Glomerular endothelial cell (primary cell): ENCODE measurements at regions not wholly inside any gene's neighbourhood (a gene's known extent, or its start where the extent isn't known, plus 50 kb on each side); places are given as distances from the start of the nearest gene placed in this dataset.

Source experiments
- DNase-seq: peaks from one replicate; pipeline ENCODE4 v3.0.0-alpha.2; 2011; ENCODE audit warnings: low read depth, low spot score; ENCODE audit errors: extremely low read depth

GRCh38 chr5:24353611-24354010 is 291.2 kb downstream of the CDH10 start:
- no peak for DNase-seq

GRCh38 chr5:24363789-24364481 is 280.8 kb downstream of the CDH10 start:
- DNase-seq = no peak

- no peak for DNase-seq
Observed at GRCh38 chr5:24364711-24365110, 280.1 kb downstream of the CDH10 start.

DNA sequence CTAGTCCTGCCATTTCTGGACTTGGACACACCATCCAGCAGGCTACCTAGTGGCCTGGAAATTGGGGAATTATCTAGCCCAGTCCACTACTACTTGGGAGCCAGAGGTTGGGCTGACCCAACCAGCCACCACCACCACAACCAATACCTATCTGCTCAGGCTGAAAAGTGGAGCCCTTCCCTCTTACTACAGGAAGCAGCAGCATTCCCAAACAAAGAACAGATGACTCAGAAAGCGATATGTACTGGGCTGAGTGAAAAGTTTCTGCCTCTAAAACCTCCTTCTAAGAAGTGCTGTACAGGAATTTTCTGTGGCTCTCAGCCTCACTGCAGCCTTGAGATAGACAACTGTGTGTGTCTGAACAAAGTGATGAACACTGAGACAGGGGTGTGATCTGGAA is 279.4 kb downstream of the CDH10 start:
- no peak for DNase-seq

DNA sequence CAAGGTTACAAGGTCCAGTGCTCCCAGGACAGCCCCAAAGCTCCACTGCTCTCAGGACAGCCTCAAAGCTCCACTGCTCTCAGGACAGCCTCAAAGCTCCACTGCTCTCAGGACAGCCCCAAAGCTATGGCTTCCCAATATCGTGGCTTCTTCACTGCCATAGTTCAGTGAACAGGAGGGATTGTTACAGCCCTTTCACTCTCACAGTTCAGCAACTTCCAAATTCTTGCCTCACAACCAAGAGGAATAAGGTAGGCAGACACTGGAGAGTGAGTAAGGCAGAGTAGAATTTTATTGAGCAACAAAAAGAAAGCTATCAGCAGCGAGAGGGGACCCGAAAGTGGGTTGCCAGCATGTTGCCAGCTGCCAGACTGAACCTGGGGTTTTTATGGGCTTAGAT is 277.6 kb downstream of the CDH10 start:
- DNase-seq = no peak

DNA sequence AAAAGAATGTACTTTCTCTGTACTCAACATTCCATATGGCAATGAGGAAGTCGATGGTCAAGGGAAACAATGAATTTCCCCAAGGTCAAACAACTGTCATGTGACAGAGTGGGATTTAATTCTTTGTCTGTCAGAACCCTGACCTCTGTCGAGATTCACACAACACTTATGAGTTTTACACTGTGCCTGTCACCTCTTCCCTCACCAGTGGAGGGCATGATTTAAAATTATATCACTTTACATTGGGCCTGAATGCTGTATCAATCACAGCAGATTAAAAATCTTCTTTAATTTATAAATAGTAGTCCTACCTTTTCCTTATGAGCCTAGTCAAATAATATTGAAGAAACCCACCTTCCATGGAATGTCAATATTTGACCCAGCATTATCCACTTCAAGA is 276.7 kb downstream of the CDH10 start:
- no peak for DNase-seq

DNA sequence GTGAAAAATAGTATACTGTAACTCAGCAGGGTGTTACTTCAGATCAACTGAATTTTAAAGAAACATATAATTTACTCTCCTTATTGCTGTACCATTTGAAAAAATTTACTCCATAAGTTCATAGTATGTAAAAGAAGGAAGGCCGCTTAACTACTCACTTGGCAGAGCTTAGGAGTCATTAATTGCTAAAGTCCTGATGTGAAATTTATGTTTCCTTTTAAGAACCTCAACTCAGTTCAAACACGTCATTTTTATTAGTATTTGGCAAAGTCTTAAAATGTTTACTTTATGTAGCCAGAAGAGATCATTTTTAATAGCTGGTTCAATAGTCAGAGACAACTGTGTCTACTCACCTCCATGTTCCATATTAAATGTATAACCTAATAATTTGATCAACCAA is 268.6 kb downstream of the CDH10 start:
- no peak for DNase-seq

DNA sequence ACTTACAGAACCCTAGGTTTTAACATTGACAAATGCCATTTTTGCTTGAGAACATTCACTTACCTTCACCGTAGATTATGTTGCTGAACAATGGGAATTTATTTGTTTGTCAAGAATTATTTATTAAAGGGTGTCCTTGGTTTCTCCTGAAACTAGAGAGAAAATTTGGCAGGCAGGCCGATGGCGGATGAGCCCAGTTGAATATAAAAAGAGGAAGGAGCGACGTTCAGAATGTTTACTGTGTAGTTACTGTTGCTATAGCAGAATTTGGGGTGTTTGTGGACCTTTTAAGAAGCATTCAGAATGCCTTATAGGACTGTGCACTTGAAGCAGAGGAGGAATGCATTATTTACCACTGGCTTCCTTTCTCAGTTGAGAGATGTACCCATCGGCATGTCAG is 268.2 kb downstream of the CDH10 start:
- DNase-seq = no peak

- DNase-seq = no peak
Observed at GRCh38 chr5:24381861-24382489, 262.8 kb downstream of the CDH10 start.

DNA sequence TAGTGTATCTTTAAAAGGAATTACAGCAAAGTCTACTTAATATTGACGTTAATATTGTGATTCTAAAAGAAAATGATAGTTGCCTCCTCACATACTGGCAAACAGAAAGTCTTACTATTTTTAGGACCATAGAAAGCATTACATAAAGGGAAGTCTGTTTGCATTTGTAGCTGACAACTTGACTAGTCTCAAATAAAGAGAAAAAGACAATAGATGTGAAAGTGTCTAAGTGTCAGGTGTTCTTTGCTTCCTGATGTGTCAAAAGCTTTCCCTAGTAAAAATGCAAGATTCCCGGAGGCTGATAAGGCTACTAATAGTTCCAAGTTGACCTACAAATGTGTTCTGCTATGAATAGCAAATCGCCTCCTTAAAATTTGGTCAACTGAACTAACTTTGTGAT is 259.7 kb downstream of the CDH10 start:
- no peak for DNase-seq

DNA sequence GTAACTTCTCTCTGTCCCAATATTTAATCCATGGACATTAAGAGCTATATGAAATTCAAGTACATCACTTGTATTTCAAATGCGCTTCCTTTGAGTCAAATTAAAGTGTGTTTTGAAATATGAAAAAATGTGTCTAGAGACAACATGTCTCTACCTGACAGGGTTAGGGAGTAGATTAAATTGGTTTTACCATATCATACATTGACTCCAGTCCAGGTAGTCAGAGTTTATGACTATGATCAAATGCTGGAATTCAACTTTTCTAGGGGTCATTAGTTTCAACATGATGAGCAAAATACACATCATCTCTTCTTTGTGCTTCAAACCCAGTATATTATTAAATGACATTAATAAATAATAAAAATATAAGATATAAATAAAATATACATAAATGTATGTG is 259.2 kb downstream of the CDH10 start:
- no peak for DNase-seq

DNA sequence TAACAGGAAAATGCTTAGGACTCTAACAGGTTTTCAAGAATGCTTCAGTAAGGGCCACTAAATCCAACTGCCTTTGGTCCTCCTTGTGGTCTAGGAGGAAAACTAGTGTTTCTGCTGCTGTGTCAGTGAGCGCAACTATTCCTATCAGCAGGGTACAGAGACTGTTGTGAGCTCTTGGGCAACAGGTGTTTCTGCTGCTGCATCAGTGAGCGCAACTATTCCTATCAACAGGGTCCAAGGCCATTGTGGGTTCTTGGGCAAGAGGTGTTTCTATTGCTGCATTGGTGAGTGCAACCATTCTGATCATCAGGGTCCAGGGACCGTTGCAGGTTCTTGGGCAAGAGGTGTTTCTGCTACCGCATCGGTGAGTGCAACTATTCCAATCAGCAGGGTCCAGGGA is 256.3 kb downstream of the CDH10 start:
- DNase-seq = no peak

- no peak for DNase-seq
Observed at GRCh38 chr5:24389968-24390367, 254.8 kb downstream of the CDH10 start.

DNA sequence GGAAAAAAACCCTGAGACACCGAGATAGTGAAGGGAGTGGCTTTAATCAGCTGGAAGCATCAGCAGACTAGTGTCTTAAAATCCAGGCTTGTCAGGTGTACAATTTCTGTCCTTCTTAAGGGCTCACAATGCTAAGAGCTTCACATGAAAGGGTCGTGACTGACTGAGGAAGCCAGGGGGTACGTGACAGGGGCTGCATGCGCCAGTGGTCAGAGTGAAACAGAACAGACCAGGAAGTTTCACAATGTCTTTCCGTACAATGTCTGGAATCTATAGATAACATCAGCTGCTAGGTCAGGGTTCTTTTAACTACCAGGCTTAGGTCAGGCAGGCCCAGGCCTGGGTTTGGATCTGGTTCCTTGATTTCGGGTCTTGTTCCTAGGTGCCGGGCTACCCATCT is 253.0 kb downstream of the CDH10 start:
- no peak for DNase-seq

GRCh38 chr5:24397601-24398000 is 247.2 kb downstream of the CDH10 start:
- no peak for DNase-seq

GRCh38 chr5:24401773-24402172 is 243.0 kb downstream of the CDH10 start:
- DNase-seq = no peak

DNA sequence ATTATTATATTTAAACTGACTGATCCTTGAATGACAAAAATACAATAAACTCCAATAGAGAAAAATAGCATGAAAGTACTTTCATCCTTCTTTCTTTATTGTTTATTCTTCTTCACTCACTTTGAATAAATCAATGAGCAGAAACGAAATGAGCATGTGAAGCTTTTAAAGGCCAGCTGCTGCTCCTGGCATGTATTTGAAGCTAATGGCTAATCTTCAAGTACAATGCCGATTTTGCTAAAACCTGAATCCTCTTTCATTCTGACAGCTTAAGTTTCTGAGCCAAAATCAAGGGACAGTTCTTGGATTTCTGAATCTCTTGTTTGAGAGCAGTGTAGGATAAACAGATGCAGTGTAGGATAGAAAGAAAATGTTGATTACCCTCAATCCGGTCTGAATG is 237.3 kb downstream of the CDH10 start:
- DNase-seq = no peak

- DNase-seq = no peak
Observed at GRCh38 chr5:24428345-24428744, 216.4 kb downstream of the CDH10 start.

DNA sequence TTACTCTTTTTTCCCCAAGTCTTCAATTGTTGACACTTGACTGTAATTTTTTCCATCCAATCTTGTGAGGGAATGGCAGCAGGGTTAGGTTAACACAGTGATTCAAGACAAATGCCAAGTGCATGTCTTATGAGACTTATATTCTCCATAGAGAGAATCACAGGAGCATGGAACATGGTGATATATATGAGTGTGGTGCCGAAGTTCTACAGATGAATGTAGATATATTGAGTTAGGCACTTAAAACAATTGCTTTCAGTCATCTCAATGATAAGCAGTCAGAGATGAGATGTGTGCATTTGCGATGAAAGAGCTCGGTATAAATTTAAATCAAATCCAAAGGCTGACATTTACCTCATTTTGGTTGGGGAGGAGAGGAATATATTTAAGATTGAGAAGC is 211.2 kb downstream of the CDH10 start:
- no peak for DNase-seq
